ENCODE measurements at regions not wholly inside any gene's neighbourhood (a gene's known extent, or its start where the extent isn't known, plus 50 kb on each side); places are given as distances from the start of the nearest gene placed in this dataset.
"Not testable (repeated sequence)": the region's sequence is repeated elsewhere in the genome, so short reads cannot be mapped to it uniquely, and the experiment has no call there.

DNA sequence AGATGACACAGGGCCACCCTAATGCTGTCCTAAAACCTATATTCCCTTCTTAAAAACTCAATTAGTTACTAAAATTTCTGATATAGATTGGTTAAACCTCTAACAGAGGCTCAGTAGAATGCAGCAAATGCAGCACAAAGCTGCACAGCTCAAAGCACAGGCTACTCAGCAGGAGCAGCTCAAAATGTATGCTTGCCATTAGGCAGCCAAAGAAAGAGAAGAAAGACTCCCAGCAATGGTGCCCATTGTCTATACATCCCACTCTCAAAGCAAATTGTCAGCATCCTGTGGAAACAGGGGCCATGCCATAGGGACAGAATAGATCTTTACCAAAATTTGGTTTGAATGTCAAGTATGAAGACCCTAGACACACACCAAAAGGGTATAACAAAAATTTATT, 73.5 kb downstream of the TFPI2 start:
- TF ChIP-seq, protein P1, sequence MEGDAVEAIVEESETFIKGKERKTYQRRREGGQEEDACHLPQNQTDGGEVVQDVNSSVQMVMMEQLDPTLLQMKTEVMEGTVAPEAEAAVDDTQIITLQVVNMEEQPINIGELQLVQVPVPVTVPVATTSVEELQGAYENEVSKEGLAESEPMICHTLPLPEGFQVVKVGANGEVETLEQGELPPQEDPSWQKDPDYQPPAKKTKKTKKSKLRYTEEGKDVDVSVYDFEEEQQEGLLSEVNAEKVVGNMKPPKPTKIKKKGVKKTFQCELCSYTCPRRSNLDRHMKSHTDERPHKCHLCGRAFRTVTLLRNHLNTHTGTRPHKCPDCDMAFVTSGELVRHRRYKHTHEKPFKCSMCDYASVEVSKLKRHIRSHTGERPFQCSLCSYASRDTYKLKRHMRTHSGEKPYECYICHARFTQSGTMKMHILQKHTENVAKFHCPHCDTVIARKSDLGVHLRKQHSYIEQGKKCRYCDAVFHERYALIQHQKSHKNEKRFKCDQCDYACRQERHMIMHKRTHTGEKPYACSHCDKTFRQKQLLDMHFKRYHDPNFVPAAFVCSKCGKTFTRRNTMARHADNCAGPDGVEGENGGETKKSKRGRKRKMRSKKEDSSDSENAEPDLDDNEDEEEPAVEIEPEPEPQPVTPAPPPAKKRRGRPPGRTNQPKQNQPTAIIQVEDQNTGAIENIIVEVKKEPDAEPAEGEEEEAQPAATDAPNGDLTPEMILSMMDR (conservative IDR thresholded peaks at IDR 0.05; ENCODE audit: low read depth, low read length): no peak
- no peak overlapping the region for H3K4me3 ChIP-seq (ENCODE audit: low read length)

DNA sequence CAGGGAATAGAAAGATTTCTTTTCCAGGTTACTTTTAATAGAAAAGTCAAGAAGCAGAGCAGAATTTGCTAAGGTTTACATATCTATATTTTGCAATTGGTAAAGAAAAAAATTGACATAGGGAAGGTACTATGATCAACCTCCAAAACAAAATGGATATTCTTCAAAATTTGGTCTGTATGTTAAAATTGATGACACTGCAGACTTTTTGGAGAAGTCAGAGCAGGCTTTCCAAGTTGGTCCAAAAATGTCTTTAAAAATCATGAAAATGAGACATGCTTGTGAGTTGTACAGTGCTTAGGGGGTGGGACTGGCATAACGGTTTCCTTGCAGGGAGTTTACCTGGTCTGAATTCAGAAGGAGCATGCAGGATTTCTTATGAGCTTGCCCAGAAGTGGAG, 77.0 kb downstream of the TFPI2 start:
- TF ChIP-seq, protein P1 (conservative IDR thresholded peaks at IDR 0.05; ENCODE audit: low read depth, low read length): no peak
- H3K4me3 ChIP-seq (ENCODE audit: low read length): no peak overlapping the region
- no peak for DNase-seq (ENCODE audit: low read depth)

More for the DNA sequence above, 73.5 kb downstream of the TFPI2 start:
- DNase-seq (ENCODE audit: low read depth): no peak

DNA sequence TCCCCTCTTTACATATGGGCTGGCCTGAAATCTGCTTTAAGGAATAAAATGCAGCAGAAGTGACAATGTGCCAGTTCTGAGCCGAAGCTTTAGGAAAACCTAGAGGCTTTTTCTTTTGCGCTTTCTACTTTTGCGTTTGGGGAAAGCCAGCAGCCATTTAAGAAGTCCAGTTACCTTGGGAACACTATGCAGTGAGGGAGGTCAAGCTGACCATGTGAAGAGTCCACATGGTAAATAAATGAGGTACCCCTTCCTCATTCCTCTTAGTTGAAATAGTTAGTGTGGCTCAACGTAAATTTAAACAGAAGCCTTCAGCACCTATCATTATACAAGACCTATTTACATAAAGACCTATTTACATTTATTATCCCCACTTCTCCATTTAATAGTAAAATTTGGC, 78.5 kb downstream of the TFPI2 start:
- H3K4me3 ChIP-seq (ENCODE audit: low read length): no peak overlapping the region

DNA sequence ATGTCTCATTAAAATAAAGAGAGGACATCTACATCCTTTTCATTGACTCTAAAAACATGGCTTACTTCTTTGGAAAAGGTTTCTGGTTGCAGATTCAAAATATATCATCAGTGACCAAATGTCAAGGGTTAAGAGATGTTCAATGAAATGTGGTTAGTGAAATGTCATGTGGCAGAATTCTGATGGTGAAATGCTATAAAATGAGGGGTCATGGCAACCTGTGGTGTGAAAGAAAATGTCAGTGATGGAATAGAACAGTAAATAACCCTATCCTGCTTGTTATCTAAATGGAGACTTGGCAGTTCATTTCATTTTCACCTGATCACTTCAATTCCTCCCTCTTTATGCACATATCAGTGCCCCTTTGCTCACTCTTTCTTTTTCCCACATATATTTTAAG, 79.4 kb downstream of the TFPI2 start:
- H3K4me3 ChIP-seq (ENCODE audit: low read length): no peak overlapping the region
- no peak for DNase-seq (ENCODE audit: low read depth)
- TF ChIP-seq, protein P1 (conservative IDR thresholded peaks at IDR 0.05; ENCODE audit: low read depth, low read length): no peak

More for the DNA sequence above, 78.5 kb downstream of the TFPI2 start:
- TF ChIP-seq, protein P1 (conservative IDR thresholded peaks at IDR 0.05; ENCODE audit: low read depth, low read length): no peak
- DNase-seq (ENCODE audit: low read depth): no peak

DNA sequence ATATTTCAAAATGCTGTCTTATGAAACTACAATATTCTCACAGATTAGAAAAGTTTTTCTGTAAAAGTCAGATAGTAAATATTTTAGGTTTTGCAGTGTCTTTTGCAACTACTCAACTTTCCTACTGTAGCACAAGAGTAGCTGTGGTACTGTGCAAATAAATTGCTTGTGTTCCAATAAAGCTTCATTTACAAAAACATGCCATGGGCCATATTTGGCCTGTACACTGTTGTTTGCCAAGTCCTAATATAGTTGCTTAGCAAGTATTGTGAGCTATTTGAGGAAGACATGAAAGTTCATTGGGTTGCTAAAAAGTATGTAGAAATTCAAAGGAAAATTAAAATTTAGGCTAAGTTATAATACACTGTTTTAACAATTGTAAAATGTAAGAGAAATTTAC, 80.0 kb downstream of the TFPI2 start:
- no peak overlapping the region for H3K4me3 ChIP-seq (ENCODE audit: low read length)
- DNase-seq (ENCODE audit: low read depth): no peak
- TF ChIP-seq, protein P1 (conservative IDR thresholded peaks at IDR 0.05; ENCODE audit: low read depth, low read length): no peak

DNA sequence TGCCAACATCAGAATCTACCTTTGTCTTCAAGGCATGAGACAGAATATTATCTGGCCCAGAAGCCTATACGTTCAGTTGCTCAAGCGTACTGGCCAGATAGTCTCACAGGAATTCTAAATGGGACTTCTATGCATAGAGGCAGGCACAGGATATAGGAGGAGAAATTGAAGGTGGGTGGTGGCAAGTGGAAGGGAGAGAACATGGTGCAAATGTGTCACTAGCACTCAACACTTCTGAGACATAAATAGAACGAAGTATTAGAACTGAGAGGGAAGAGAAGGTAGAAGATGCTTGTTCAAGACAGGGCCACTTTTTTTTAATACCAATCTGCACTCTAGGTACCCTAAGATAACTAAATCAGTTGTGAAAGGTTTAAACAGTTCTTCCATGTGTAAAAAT, 85.8 kb downstream of the TFPI2 start:
- DNase-seq (ENCODE audit: low read depth): no peak
- TF ChIP-seq, protein P1 (conservative IDR thresholded peaks at IDR 0.05; ENCODE audit: low read depth, low read length): no peak
- H3K4me3 ChIP-seq (ENCODE audit: low read length): no peak overlapping the region

DNA sequence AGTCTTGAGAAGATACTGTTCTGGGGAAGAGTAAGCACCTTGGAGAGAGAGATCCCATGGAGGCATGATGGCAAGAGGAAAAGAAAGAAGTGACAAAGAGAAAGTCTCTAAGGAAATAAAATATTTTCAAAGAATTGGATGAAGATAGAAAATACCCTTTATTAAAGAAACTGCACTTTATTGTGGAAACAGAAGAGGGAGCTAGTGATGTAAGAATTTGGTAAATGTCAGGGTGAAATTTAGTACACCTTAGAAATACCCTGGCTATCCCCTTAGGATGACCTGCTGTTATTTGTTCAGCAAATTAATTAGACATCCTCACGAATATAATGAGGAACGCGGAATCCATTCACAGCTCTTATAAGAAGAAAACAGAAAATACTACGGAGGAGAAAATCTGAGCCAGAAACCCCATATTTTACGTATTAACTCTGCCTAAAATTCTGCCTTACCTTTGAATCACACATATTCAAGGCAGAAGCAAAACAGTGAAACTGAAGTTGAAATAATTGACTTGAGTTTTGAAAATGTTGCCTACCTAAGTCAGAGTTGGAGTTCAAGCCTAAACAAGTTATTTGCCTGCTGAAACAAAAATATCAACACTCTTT, 90.7 kb downstream of the TFPI2 start:
- no peak overlapping the region for H3K4me3 ChIP-seq (ENCODE audit: low read length)
- TF ChIP-seq, protein P1 (conservative IDR thresholded peaks at IDR 0.05; ENCODE audit: low read depth, low read length): peak; percentile 58
- no peak for DNase-seq (ENCODE audit: low read depth)

DNA sequence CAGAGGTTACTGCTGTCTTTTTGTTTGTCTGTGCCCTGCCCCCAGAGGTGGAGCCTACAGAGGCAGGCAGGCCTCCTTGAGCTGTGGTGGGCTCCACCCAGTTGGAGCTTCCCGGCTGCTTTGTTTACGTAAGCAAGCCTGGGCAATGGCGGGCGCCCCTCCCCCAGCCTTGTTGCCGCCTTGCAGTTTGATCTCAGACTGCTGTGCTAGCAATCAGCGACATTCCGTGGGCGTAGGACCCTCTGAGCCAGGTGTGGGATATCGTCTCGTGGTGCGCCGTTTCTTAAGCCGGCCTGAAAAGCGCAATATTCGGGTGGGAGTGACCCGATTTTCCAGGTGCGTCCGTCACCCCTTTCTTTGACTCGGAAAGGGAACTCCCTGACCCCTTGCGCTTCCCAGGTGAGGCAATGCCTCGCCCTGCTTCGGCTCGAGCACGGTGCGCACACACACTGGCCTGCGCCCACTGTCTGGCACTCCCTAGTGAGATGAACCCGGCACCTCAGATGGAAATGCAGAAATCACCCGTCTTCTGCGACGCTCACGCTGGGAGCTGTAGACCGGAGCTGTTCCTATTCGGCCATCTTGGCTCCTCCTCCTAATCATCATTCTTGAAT, 97.4 kb downstream of the TFPI2 start:
- H3K4me3 ChIP-seq (ENCODE audit: low read length); DNase-seq (ENCODE audit: low read depth): not testable (repeated sequence)
